Epithelial cell of esophagus (primary cell): ENCODE measurements at regions not wholly inside any gene's neighbourhood (a gene's known extent, or its start where the extent isn't known, plus 50 kb on each side); places are given as distances from the start of the nearest gene placed in this dataset.

ENCODE experiments used
- DNase-seq: peaks from one replicate; pipeline ENCODE4 v3.0.0; 2010; ENCODE audit warnings: low read depth
- H3K4me3 ChIP-seq: 2 replicates; pipeline ENCODE4 v1.5.1; 2011; ENCODE audit warnings: mild to moderate bottlenecking, low read length, control low read depth
- TF ChIP-seq, protein P1 (sequence below): IDR thresholded peaks from 2 replicates; pipeline ENCODE4 v1.5.1; 2011; ENCODE audit warnings: low read depth, mild to moderate bottlenecking, low read length, control low read depth, inconsistent platforms; ENCODE audit not compliant: insufficient read depth; ENCODE audit errors: missing control alignments

DNA sequence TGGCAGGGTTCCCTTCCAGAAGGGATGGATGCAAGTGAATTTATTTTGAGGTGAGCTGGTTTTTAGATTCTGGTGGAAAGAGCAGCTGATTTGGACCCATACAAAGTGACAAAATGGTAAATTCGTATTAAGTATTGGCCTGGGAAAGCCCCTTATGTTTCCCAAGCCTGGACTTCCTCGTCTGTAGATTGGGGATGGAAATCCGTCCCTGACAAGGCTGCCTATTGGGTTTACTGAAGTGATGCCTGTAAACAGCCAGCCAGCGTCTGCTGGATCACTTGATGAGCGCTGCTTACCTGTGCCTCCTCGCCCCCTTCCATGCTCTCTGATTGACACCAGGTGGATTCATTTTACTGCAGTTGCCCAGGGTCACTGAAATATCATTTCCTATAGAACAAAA is 233.8 kb downstream of the GADD45G start:
- TF ChIP-seq, protein P1, sequence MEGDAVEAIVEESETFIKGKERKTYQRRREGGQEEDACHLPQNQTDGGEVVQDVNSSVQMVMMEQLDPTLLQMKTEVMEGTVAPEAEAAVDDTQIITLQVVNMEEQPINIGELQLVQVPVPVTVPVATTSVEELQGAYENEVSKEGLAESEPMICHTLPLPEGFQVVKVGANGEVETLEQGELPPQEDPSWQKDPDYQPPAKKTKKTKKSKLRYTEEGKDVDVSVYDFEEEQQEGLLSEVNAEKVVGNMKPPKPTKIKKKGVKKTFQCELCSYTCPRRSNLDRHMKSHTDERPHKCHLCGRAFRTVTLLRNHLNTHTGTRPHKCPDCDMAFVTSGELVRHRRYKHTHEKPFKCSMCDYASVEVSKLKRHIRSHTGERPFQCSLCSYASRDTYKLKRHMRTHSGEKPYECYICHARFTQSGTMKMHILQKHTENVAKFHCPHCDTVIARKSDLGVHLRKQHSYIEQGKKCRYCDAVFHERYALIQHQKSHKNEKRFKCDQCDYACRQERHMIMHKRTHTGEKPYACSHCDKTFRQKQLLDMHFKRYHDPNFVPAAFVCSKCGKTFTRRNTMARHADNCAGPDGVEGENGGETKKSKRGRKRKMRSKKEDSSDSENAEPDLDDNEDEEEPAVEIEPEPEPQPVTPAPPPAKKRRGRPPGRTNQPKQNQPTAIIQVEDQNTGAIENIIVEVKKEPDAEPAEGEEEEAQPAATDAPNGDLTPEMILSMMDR: no peak
- DNase-seq: no peak
- H3K4me3 ChIP-seq: no peak overlapping the region

DNA sequence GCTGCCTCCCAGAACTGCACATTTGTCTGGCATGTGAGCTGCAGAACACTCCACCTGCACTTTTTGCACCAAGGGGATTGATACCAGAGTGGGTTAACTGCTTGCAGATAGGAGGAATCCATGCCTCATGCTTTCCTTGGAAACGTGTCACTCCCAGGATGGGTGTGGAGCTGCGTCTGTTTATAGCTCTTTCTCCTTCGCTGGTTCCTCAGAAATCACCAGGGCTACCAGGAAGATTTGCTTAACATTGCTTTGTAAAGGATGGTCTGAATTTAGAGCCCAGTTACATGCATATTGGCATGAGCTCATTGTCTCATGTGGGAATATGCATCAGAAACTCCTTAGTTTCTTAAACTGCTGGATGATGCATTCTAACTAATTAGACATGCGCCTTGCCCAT is 234.6 kb downstream of the GADD45G start:
- no peak for DNase-seq
- TF ChIP-seq, protein P1: no peak
- no peak overlapping the region for H3K4me3 ChIP-seq

DNA sequence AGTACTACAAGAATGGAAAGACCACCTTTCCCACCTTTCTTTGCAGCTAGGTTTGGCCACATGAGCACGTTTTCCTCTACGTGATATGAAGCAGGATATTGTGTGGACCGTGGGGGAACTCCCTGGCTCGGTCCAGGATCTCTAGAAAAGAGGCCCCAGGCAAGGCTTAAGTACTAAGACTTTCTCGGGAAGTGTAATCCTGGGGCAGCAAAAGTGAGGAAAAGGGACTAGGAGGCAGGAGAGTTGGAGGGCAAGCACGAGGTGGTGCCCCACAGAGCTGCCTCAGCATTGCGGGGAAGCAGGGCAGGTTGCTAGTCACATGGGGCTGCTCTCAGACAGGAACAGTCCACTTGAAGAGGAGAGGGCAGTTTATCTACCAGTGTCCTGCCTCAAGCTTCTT is 235.1 kb downstream of the GADD45G start:
- no peak overlapping the region for H3K4me3 ChIP-seq
- DNase-seq: no peak
- TF ChIP-seq, protein P1: no peak

DNA sequence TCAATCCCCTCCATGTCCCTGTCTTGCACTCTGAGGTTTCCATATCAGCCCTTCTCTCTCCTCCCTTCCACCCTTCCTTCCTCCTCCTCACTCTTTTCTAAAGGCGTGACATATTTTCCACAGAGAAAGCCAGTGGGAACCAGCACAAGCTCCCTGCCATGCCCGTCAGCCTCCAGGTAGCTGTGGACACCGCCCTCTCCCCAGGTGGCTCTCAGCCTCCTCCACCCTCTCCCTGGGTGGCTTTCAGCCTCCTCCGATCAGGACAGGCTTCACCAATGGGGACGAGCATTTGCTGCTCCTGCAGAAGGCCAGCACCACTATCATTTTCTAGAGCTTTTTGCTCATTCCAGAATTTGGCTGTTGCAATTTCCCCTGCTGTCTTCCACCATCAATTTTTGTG is 236.6 kb downstream of the GADD45G start:
- H3K4me3 ChIP-seq: no peak overlapping the region
- no peak for DNase-seq
- TF ChIP-seq, protein P1: no peak

DNA sequence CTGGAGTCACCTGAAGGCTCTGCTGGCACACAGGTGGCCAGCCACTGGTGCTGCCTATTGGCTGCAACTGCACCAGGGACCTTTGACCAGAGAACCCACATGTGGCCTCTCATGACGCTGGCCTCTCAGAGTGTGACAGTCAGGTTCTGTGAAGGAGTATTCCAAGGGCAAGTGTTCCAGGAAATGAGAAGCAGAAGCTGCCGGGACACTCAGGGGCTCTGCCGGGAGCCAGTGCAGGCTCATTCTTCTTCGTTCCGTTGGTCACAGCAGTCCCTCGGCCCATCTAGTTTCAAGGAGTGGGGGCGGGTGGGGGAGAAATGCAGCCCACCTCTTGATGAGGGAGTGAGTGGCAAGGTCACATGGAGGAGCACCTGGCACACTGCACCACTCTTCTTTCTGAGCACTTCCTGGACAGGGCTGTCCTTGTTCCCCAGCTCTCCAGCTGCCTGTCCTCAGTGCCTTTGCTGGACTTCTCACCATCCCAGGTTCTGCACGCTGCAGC is 237.5 kb downstream of the GADD45G start:
- no peak overlapping the region for H3K4me3 ChIP-seq
- TF ChIP-seq, protein P1: no peak
- no peak for DNase-seq

DNA sequence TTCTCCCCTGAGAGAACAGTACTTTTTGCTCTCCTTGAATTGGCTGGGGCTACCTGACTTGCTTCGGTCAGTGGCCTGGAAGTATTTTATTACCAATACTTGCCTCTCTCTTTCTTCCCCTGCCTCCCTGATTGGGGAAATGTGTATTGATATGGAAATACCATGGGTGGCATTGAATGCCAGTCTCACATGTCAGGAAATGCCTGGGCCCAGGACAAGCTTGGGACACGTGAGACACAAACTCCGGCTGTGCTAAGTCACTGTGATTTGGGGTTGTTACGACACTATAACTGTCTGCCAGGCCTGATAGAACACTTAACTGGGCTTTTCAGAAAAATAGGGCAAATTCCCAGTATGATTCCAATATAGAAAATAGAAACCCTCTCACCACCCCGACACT is 238.3 kb downstream of the GADD45G start:
- TF ChIP-seq, protein P1: no peak
- DNase-seq: no peak
- H3K4me3 ChIP-seq: no peak overlapping the region

DNA sequence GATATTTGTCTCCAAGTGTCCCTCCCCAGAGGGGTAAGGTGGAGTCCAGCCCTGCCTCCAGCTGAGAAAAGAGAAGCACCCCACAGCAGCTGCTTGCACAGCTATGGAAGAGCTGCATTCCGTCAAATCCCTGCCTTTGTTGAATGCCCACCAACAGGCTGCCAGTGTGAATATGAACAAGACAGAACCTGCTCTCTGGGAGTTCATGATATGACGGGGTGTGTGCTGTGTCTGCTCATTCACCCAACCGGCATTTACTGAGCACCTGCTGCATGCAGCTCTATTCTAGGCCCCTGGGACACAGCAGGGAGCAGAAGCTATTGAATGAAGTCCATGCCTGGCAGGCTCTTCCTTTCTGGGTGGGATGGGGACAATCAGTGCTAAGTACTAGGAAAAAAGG is 238.8 kb downstream of the GADD45G start:
- H3K4me3 ChIP-seq: no peak overlapping the region
- TF ChIP-seq, protein P1: no peak
- peak; percentile 20 for DNase-seq
